Stimulated activated CD8-positive, alpha-beta memory T cell treated with anti-CD3 and anti-CD28 coated beads, Interleukin-12 subunit alpha, Interleukin-12 subunit beta, amount 100 ng/mL, for 24 hours (primary cell): ENCODE measurements at regions not wholly inside any gene's neighbourhood (a gene's known extent, or its start where the extent isn't known, plus 50 kb on each side); places are given as distances from the start of the nearest gene placed in this dataset.

Source experiments
- DNase-seq: peaks from one replicate; pipeline ENCODE4 v3.0.0-alpha.2; 2020; ENCODE audit errors: extremely low read depth

GRCh38 chr6:10248378-10248843, 166.5 kb downstream of the TFAP2A start:
- DNase-seq, result no peak

DNA sequence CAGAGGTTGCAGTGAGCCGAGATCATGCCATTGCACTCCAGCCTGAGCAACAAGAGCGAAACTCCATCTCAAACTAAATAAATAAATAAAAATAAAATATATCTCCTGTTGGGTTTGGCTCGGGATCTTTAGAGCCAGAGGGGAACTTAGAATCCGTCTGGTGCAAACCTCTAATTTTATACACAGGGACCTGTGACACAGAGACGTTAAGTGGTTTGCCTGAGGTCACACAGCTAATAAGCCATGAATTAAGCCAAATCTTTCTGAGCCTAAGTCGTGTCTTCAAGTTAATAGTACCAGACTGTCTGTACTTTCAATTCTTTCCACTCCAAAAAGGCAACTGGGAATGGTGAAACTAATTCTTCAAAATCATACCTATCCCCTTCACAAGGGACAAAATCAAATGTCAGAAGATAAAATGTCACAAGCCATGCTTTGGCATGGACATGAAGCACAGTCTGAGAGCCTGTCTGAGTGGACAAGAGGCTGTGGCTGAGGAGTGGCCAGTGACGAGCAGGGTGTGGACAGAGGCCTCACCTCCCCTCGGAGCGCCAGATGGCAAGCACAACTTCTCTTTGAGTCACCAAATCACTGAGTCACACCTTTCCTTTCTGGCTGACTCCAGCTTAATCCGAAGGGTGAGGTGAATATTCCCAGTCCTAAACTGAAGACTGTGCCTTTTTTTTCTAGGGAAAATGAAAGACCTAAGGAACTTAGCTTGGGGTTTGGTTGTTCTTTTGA, 177.4 kb downstream of the TFAP2A start:
- no peak for DNase-seq

DNA sequence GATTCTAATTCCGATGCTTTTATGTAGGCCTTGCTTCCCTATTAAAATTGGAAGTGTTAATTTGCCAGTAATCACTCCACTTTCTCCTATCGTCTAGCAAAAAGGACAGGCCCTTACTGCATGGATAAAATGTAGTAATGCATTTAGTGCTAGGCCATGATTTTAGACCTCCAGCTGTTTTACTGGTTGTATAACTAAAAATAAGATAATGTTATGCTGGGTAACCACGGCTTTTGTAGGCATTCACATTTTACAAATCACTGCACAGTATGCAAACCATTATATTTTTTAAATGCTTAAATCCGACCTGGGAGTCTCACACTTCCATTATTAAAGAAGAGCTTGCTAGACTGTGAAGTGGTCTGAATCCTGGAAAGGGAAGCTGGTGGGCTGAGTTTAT, 179.5 kb downstream of the TFAP2A start:
- DNase-seq, result no peak

DNA sequence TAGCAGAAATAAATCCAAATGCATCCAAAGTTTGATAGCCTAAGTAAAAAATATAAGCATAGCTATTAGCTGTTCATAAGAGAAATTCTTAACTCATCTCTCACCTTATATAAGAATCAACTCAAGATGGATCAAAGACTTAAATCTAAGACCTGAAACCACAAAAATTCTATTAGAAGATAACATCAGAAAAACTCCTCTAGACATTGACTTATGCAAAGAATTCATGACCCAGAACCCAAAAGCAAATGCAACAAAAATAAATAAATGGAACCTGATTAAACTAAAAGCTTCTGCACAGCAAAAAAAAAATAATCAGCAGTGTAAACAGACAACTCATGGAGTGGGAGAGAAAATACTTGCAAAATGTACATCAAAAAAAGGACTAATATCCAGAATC, 184.3 kb downstream of the TFAP2A start:
- DNase-seq, result no peak

DNA sequence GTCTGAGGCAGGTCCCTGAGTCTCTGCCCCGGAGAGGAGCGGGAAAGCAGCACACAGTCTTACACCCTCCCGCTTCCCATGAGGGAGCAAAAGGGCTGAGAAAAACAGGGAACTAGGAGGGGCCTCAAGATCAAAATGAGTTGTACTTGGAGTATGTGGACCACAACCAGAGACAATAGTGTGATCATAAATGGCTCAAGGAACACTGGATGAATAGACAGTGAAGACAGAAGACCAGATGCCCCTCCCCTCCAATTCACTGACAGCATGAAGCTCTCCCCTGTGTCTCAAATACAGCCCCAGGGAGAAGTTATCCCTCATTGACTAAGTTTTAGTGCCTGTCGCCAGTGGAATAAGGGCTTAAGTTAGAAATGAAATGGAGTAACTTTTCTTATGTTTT, 191.0 kb downstream of the TFAP2A start:
- no peak for DNase-seq

DNA sequence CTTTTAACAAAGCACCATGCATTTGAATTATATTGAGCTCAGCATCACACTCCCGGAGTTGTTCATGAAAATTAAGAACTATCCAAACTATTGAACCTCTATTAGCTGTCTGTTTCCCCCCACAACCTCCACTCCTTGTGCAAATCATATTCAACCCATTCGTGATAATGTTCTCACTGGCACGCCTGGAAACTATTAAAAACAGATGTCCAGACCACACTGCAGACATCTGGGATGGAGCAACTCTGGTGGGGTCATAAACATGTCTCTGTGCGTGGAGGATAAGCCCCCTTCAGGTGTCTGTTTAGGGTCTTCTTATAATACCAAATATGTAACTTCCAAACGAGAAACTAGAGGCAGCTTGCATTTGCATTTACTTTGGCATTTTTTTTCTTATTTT, 193.7 kb downstream of the TFAP2A start:
- no peak for DNase-seq

DNA sequence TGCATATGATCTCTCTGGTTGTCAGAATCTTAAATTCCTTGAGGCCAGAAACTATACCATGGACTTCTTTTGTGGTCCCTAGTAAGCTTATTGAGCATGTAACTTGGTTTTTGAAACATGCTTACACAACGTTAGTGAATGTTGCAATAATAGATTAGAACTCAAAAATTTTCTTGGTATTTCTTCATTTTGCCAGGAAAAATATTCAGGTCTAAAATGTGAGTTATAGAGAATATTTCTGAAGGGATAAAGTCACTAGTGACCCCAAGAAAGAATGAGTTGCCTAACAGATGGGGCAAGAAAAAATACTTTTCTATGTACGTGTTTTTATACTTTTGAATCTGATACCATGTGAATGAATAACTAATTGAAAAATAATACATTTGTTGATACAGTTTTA, 195.4 kb downstream of the TFAP2A start:
- no peak for DNase-seq

DNA sequence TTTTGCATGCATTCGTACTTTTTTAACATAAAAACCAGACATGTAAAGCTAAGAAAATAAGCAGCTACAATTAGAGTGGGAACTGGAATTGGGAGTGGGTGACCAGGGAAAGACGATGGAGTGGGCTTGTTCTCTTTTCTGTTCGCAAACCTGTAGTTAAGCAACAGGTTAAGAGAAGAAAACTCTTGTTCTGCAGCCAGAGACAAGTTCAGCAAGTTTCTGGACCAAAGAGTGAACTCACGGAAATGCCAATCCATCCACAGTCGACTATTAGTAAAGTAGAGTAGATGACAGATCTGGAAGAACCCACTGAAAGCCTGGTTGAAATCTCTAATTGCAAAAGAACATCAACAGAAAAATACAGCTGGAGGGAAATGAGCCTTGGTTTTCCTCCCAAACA, 197.8 kb downstream of the TFAP2A start:
- no peak for DNase-seq

DNA sequence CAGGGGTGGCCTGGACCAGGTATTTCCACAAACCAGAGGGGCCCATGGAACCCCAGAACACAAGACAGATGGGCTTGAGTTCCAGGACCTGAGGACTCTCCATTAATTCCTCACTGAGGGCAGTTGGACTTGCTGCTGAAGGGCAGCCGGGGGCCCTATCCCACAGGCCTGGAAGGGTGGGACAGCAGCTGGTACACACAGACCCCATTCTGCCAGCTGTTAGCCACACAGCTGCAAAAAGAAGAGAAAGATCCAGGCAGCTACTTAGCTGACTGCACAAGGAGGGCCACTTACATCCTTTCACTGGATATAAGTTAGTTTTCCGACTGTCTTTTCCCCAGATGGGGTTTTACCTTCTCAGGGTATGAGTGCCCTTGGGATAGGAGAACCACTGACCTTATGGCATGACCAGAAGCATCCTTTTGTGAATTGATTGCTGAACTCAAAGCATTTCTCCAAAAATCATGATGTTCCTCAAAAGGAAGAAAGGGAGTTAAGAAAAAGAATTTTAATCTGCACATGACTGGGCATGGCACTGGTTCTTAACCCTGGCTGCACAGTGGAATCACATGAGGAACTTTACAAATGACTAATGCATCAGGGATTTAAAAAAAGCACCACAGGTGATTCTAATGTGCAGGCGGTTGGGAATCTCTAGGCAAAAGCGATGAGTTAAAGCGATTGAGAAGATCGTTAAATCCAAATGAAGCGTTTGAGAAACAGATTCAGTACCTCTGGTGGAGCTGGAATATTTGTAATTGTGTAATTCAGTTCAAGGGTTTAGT, 199.4 kb downstream of the TFAP2A start:
- no peak for DNase-seq

DNA sequence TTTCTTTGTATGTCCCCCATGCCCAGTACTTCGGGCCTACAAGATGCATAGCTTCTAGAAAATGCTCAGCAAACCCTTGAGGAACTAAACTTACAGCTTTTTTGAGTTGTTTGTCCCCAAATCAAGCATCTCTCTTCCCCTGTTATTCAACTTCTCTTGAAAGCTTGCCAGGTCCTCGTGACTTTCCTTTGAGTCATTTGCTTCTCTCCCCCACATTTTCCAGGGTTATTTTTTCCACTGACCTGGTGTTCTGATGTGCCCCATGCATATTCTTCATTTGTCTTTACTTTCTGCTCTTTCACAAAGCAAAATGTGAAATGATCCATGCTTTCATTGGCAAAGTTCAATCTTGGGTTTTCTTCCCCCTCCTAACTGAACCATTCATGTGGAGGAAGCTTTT, 204.8 kb downstream of the TFAP2A start:
- DNase-seq, result no peak

DNA sequence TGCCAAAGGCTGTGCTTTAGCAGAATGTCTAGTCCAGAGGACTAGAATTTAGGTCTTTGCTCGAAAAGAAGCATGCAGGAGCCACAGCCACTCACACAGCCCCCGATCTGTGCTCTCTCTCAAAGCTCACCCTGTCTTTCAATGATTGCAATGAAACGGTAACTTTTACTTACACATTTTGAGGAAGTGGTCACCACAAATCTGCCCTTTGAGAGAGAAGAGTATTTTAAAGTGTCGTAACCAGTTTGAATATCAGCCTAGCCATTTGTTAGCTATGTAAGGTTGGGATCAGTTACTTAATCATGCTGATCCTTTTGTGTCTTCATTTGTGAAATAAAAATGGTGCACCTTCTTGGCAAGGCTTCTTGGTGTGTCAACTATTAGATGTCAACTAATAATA, 209.0 kb downstream of the TFAP2A start:
- DNase-seq, result no peak

DNA sequence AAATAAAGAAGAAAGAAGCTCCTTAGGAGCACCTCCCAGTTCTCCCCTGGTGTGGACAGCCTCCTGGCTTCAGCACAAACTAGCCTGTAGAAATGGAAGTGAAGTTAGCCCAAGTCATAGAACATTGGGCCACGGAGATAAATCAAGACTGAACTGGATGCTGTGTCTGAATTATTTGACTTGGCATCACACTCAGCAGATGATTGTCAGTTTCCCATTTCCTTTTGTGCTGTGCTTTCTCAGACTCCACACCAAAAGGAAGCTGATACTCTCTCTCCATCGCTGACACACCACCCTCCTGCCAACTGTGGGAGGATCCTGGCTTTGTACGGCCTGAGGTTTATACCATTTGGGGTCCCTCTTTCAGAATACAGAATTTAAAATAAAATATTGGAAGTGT, 209.8 kb downstream of the TFAP2A start:
- no peak for DNase-seq

- DNase-seq, result no peak
Measured at GRCh38 chr6:10203651-10204050, 211.2 kb downstream of the TFAP2A start.

DNA sequence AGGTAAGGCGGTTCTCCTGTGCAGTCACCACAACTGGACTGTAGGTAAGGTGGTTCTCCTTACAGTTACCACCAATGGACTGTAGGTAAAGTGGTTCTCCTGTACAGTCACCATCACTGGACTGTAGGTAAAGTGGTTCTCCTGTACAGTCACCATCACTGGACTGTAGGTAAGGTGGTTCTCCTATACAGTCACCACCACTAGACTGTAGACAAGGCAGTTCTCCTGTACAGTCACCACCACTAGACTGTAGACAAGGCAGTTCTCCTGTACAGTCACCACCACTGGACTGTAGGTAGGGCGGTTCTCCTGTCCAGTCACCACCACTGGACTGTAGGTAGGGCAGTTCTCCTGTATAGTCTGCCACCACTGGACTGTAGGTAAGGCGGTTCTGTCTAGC, 212.3 kb downstream of the TFAP2A start:
- no peak for DNase-seq

DNA sequence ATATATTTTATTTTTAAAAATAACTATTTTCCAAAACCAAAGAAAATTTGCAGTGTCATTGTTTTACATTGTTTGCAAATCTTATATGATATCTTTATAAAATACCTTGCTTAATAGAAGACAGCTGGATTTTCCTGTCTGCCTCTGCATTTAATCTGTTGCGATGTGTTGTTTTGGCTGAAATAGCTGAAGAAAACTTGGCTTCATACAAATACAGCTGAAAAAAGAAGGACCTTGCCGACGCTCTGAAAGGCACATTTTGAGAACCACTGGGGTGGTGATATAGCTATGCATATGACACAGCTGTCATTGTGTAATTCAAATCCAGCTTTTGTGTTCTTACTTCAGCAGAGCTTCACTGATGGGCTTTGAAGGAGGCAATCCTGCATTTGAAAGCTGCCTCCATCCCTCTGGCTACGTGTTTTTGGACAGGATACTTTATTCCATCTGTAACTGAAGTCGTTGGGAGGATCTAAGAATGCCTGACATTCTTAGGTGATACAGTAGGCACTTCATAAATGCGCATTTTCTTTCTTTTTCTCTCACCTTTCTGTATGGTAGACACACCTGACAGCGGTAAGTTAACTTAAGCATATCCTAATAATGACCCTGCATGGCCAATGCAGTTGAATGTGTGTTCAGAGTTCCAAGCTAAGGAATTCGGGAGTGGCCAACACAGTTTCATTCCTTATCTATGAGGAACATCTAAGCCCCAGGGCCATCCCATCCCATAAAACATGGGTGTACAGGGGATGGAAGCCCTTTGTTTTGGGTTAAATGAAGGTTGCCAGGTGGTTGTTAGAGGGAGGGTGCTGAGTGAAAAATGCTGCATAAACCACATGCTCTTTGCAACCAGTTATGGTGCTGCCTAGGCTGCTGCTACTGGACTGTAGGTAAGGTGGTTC, 213.0 kb downstream of the TFAP2A start:
- no peak for DNase-seq

DNA sequence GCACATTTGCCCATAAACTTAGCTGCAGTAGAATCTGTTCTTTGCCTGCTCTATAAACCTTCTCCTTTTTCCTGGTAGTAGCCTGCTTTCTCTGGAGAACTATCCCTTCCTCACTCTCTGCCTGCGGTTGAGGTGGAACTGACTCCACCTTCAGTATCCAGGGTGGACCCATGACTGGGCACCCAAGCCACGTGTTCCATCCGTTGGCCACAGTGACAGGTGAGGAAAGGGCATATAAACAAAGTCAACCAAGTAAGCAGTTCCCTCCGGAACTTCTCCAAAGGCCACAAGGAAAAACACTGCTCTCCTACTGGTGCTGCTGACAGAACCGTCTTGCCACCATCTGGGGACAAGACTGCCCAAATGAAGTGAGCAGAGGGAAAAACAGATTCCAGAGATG, 218.8 kb downstream of the TFAP2A start:
- no peak for DNase-seq

GRCh38 chr6:10194816-10195672, 219.8 kb downstream of the TFAP2A start:
- no peak for DNase-seq

DNA sequence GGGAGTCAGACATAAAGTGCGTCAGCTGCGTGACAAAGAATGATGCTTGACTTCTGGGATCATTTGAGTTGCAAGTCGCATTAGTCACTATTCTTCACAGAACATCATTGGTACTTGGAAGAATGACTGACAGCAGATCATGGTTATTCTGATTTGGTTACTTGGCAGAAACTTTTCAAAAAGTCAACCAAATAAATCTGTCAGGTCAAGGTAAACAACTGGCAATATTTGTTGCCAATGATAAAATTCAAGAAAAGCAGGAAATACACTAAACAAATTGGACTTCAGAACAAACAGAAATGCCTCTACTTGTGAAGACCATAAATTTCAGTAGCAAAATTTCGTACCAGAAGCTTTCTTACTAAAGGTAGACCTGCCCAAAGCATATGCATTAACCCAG, 221.6 kb downstream of the TFAP2A start:
- DNase-seq, result no peak

DNA sequence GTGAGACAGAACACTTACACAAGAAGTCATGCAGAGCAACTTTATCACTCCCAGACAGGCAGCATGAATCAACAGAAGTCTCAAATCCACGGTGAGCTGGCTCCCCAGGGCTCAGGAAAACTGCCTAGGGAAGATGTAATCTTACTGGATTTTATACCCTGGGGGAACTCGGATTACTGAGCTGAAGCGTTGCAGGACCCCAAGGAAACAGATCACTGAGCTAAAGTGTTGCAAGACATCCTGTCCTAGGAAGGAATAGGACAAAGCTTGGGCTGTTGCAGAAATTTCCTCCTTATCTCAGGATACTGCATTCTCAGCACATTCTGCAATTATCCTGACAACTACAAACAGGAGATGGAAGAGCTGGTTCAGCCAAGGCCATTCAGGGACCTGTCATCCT, 224.8 kb downstream of the TFAP2A start:
- DNase-seq, result no peak

- no peak for DNase-seq
Measured at GRCh38 chr6:10184371-10185227, 230.3 kb downstream of the TFAP2A start.
